B cell (primary cell): ENCODE measurements at regions not wholly inside any gene's neighbourhood (a gene's known extent, or its start where the extent isn't known, plus 50 kb on each side); places are given as distances from the start of the nearest gene placed in this dataset.
"Not testable (repeated sequence)": the region's sequence is repeated elsewhere in the genome, so short reads cannot be mapped to it uniquely, and the experiment has no call there.

Experiments used
- CTCF ChIP-seq: fragments of 200-600 bp; IDR thresholded peaks from one replicate; pipeline ENCODE4 v1.8.0; 2022; ENCODE audit warnings: antibody characterized with exemption, mild to moderate bottlenecking
- EZH2 ChIP-seq: IDR thresholded peaks from 2 replicates; pipeline ENCODE4 v1.6.1; 2012; ENCODE audit warnings: borderline replicate concordance, low read depth, mild to moderate bottlenecking, moderate library complexity, low read length; ENCODE audit not compliant: insufficient read depth, poor library complexity, severe bottlenecking

- TF ChIP-seq CTCF, EZH2: not testable (repeated sequence)
Observed at GRCh38 chr2:91441932-91442245, 2750.4 kb downstream of the RPIA start.
